ENCODE measurements at regions not wholly inside any gene's neighbourhood (a gene's known extent, or its start where the extent isn't known, plus 50 kb on each side); places are given as distances from the start of the nearest gene placed in this dataset.

DNA sequence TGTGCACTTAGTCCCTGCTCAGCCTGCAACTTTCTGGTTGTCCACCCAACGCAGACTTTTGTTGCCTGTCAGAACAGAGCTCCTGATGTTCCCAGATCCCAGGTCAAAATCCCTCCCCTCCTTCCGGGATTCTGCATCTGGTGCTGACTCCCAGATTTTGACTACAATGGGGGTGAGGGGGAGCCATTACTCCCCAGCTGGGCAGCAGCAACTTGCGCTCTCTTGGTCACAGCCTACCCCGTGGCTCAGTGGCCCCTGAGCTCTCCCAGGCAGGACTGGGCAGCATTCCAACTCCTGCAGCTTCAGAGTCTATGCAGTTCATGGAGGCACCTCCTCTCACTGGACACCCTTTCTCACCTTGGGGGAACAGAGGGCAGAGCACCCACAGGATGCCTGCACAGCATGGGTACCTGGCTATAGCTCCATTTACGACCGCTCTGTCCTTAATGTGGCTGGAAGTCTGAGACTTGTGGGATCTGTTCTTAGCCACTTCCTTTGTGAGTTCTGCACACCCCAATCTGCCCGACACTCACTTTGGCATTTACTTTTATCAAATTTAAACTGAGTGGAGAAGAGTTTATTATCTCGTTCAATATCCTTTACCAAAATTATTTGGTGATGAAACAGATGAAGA lies 545.5 kb upstream of the MGMT start:
- DNase-seq = no peak

DNA sequence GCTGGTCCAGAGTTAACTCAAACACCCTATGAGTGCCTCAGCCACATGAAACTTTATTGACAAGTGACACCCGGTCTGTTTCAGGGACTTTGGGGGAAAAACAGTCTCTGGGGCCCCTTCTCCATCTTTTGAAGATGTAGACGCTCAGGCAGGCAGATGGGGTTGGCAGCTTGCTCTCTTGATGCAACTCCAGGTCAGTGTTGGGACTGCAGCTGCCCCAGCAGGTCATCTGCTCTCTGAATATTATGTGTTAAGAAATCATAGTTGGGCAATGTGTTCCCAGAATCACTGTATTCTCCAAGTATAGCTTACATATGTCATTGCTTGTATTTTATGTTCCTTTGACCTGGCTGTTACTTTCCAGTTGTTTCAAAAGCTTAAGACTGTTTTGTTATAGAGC lies 544.9 kb upstream of the MGMT start:
- no peak for DNase-seq

DNA sequence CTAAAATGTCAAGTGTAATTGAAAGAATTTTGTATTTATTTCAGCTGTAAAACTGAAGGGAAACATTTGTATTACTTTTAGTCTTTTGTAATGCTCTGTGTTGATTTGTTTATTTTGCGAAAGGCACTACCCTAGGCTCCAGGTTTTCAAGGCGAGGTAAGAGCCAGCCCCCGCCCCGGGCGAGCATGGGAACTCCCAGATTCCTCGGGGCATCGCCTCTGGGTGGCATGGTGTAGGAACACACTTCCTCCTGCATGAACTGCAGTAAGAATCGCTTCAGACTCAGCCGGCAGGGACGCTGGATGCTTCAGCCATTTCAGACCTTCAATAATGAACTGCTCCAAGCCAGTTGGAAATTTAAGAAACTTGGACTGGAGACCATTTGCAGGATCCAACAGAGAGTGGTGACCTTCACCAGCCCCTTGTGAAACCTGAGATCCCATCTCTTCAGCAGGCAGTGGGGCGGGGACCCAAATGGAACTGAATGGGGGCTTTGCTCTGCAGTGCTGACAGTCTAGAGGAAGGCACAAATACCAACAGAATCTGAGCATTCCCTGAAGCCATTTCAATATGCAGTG lies 544.3 kb upstream of the MGMT start:
- no peak for DNase-seq

DNA sequence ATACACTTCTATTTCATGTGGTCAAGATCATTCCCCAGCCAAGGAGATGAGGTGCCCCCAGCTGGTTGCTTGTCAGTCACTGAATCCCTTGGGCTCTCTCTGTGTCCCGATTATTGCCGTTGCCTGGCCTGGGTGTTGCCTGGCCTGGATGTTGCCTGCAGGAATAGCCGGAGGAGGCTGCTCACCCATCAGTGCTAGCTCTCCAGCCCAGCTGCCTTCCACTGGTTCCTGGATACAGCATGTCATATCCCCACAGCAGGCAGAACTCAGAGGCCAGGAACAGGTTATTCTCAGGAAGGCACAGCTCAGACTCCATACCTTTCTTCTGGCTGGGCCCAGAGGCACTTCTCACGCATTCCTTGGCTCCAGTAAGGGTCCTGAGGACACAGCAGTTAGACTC lies 542.1 kb upstream of the MGMT start:
- DNase-seq = no peak

DNA sequence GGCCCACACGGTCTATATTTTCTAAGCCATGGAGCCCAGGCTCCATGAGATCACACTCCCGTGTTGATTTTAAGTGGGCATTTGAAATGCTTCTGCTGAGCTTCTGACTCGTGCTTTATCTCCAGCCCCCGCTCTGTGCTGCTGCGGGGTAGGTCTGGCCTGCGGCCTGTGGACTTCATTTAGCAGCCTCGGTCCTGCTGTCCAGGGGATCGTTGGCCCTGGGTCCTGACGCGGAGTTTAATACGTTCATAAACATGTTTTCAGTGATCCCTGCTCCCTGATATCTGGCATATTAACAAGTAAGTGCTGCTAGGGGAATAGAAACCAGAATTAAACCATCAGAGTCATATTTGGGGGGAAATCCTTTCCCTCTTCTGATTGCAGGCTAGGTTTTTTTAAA lies 540.3 kb upstream of the MGMT start:
- DNase-seq = no peak

DNA sequence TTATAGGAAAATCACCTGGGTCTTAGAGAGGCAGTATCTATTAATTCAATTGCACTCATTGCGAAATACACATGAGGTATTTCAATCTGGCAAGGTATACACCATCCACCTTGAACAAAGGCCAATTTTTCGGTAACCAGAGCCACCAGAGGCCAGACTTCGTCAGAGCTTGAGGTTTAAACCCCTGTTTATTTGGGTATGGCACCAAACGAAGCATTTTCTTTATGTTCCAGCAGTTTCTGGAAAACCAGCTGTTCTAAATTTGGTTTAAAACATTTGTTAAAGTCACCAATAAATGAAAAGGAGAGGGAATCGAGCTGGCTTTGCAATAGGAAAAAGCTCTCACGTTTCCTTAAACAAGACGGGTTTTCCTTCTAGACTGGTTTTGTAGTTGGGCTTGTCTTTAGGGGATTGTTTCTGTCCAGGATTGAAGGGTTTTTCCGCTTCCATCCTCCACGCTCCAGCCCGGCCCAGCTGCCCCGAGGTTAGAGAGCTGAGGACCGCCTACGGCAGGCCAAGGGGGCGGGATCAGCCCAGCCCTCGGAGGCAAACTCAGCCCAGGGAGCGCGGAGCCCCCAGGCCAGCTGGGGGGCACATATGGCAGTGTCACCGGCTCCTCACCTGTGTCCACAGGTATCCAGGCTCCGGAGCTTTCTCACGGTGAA lies 539.4 kb upstream of the MGMT start:
- no peak for DNase-seq

DNA sequence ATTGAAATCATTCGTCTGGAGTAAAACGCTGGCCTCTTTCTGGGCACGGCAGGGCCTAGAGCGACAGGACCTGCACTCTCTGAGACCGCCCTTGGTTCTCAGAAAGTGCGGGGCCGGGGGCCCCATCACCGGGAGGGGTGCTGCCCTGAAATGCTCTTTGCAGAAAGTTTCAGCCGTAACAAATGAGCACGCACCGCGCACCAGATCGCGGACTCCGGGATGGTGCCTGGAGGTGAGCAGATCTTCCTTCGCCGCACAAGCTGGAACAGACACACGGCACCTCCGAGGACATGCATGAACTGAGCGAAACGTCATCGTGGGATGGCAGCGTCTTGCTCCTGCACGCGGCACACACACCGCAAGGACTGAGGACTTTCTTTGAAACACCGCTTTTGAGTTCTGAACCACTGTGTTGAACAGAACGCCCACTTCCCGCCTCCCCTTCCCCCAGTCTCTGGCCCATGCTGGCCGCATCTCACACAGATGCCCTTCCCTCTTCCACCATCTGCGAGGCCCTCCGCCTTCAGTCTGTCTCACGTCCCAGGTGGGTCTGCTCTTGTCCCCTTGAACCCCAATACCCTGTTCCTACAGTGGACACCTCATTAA lies 538.7 kb upstream of the MGMT start:
- no peak for DNase-seq

DNA sequence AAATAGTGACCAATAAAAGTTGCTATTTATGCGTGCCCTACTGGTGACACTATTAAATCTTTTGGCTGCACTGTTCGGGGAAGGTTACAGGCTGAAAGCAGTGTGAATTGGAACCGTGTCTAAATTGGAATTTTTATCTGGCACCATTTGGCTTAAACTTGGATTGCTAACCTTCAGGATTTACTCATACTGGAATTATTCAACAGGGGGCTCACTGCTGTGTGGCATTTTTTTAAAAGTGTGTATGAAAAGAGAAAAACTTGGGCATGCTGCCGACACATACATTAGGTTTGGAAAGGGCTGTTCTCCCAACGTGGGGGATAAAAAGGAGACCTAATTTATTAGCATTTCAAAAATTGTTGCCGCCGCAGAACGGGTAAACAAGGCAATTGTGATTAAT lies 537.9 kb upstream of the MGMT start:
- DNase-seq = no peak

DNA sequence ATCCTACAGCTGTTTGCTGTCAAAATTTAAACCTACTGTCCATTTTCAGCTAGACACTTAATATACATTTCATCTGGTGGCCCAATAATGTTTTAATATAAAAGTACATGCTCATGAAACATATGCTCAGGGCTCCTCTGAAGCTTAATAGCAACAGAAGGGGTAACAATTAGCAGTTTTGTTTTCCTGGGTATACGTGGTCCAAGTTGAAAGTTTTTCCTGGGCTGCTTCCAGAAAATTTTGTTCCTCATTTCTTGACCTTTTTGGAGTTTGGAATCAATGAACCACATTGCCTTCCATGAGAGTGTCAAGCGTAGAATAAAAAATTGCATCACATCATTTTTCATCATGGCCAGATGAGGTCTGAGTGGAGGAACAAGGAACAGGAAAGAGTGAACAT lies 537.3 kb upstream of the MGMT start:
- DNase-seq = no peak

DNA sequence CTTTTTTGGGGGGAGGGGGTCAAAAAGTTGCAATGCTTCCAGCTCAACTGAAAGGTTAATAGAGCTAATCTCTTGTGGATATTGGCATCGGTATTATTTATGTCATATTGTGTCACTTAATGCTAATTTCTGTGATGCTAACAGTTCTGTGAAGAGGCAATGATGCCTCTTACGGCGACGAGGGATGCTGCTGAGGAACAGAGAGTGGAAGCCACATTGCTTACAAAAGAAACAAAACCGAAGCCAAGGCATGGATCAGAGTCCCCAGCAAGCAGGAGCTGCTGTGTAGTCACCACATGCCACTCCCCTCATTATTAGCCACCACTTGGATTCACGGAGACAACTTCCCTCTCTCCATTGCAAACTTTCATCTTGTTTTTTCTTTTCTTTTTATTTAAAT lies 536.5 kb upstream of the MGMT start:
- DNase-seq = no peak

DNA sequence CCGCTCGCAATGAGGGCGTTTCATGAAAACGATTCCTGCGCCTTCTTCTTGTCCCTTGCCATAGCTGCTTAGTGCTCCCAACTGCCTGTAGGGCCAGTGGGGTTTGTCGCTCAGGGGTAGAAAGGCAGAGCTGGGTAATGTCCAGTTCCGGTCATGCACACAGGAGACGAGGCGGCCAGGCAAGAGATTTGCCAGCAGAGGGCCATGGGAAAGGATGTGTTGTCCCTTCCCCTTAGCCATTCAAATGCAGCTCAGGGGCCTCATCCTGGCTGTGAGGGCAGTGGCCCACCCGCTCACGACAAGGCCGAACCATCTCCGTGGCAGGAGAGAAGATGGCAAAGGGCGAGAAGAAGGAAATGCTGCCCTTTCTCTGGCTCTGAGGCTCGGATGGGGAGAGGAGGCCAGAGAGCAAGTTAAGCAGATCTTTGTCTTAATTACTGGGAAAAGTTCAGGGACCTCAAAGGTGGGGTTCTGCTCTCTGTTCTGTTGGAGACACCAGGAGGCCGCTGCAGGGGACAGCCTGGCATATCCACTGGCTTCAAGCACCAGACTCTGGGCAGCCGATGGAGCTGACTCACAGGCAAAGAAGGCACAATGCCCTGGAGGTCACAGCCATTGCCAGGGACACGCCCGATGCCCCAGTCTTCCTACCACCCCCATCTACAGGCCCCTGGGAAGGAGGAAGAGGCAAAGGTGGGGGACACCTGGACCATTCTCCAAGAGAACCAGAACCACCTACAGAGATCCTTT lies 534.8 kb upstream of the MGMT start:
- no peak for DNase-seq

DNA sequence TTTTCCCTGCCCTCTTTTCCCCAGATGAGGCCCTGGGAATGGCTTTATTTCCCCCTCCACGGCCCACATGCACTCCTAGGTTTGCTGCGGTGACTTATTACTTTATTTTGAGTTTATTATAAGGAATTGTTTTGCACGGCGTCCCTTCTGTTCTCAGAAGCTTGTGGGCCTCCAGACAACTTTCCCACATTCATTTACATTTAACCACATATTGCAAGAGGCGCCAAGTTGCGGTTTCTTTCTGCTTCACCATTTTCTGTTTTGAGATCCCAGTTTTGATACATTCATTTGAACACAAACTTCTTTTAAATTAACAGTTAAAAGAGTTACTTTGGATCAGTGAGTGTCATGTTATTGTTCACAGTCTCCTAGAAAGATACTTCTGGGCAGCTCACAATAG lies 532.5 kb upstream of the MGMT start:
- no peak for DNase-seq

DNA sequence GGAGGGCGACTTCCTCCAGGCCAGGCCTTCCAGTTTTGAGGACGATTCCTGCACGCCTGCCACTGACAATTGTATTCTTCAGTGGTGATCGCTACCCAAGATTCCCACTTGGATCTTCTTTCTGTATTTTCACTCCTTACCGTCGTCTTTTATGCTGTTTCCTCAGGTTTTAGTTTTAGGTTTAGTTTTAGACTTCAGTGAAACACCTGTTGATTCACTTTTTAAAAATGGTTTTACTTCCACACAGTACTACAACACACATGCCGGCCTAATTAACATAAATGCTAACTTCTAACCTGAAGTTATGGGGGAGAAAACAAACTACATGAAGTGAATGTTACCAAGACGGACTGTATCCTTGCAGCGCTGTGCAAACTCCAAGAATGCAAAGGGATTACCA lies 530.6 kb upstream of the MGMT start:
- no peak for DNase-seq

DNA sequence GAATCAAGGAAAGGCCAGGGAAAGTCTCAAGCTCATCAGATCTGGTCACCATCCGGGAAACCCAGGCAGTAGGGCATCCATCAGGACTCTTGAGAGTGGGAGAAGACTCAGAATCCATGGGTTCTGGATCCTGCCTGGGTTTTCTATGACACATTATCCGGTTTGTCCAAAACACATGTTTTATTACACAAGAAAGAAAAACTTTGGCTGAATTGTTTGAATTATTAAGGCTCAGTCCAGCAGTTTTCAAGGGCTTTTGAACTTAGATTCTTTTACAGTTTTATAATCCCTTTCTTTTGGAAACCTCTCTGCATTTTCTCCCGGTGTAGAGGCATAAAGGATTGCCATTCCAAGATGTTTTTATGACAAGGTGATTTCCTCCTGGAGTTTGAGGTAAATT lies 528.5 kb upstream of the MGMT start:
- DNase-seq = no peak

DNA sequence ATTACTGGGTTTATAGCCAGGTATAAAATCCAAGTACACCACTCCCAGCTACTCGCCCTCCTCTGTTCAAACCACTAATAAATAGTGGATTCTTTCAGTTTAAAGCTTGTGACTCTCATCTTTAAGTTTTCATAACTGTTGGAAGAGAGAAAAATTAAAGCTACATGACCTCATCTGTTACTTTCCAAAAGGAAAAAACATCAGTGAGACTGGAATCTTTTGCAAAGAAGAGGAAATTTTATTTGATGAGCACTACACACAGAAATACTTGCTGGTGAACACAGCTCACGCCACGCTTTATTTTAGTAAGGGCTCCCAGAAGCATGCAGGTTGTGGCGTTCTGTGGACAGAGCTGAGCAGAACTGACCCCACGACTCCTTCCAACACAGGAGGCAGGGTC lies 527.0 kb upstream of the MGMT start:
- no peak for DNase-seq

DNA sequence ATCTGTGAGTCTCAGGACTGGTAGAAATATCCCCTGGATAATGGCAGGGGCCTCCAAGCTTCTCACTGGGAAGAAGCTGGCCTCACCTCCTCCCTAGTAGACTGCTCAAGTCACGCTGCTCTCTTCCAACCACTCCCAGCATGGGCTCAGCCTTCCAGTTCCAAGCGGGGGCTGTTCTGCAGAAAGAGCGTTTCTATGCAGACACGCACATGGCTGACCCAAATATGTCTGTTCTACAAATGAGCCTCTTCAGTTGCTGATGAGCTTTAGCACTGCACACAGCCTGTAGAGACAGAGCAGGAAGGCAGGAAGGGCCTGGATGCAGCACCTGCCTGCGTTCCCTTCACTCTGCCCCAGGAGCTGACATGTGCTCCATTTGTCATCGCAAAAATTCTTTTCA lies 523.9 kb upstream of the MGMT start:
- DNase-seq = no peak

DNA sequence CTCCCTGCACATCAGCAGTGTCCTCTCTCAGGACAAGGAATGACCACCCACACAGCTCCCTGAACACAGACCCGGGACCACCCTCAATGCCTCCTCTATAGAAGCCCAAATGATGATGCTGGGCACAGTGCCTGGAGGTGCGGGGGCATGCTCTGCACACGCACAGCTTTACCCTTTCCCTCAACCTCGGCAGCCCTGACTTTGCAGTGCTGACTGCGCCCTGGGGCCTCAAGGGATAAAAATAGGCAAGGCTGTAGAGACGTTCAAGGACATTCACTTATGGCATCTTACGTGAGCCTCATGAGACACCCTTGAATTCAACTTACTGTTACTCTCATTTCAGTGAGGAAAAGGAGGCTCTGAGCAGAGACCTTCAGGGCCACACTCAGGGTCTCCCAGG lies 521.6 kb upstream of the MGMT start:
- DNase-seq = no peak

DNA sequence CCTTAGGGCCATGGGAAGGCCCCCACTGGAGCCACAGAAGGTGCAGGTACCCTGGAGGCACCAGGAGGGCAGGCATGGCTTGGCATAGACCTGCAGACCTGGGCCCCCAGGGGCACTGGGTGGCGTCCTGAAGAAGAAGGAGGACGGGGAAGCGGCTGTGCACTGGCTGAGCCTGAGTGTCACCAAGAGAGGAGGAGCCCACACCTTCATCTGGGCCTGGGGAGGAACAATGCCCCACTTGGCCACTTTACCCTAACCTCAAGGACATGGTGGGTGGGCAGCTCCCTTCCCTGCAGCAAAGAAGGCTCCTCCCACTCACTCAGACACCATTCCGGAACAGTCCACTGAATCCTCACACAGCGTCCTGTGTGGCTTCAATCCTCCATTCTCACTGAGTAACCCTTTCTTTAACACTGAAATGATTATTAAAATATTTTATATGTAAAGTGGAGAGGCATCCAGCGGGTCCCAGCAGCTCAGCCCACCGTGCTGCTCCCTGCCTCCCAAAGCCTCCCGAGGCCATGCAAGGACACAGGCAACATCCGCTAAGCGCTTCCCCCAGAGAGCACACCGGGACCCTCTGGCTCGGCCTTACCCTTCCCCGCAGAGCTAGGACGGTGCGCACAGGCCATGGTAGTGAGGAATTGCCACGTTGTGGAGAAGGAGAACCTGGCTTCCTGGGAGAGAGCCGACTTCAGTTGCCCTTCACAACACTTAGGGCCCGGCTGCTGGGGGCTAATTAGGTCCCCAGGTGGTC lies 516.7 kb upstream of the MGMT start:
- no peak for DNase-seq

DNA sequence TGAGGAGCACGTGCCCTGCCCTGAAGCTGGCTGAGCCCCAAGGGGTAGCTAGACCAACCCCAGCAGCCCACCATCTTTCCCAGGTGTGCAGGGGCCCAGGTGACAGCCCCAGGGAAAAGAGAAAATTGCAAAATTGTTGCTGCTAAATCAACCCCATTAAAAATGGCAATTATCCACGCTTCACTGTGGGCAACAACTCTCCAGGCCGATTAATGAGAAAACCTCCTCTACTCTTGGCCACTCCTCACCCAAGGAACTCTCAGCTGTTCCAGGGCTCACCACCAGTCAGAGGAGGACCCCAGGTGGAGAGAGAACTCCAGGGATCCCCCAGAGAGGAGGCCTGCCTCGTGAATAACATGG lies 516.1 kb upstream of the MGMT start:
- DNase-seq = no peak

DNA sequence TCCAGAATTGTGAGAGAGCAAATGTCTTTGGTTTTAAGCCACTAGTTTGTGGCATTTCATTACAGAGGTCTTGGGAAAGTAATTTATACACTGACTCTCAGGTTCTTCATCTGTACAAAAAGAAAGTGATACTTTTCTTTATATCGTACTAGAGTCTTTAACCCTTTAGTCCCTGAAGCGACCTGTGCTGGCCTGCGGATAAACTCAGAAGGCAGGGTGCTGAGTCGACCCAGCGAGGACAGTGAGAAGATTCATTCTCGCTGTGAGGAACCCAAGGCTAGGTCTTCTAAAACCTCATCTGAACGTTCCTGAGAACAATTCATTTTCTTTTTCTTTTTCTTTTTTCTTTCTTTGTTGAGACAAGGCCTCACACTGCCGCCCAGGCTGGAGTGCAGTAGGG lies 514.2 kb upstream of the MGMT start:
- no peak for DNase-seq

DNA sequence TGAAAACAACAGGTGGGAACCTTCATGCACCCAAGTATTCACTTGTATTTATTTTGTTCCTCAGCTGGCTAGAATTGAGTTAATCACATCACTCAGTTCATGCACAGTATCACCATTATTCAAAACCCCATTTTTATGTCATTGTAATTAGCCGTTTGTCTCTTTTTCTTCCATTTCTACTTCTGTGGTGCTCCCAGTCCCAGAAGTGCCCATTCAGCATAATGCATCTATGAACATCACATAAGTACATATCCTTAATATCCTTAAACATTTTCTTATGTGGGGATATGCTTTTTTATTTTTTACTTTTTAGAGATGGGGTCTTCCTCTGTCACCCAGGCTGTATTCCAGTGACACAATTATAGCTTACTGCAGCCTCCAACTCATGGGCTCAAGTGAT lies 510.9 kb upstream of the MGMT start:
- no peak for DNase-seq

DNA sequence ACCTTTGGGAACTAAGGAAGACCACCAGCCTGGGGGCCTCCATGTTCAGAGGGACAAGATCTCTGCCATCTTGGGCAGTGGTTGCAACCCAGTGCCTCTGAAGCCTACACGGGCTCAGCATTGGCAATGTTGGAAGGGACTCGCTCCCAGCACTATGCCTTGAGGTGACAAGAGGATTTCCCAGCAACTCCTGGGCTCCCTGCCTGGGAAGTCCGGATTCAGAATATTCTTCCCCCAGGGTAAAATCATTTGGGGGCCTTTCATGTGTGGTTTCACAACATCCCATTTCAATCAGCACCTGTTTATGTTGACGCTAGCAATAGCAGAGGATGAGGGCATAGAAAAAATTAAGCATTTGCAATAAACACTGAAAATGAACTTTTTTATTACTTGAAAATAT lies 509.8 kb upstream of the MGMT start:
- DNase-seq = no peak

Data from NCI-H226 (cell line).